CD4-positive, alpha-beta T cell treated with Interleukin-4 for 4 hours (primary cell): ENCODE measurements at regions not wholly inside any gene's neighbourhood (a gene's known extent, or its start where the extent isn't known, plus 50 kb on each side); places are given as distances from the start of the nearest gene placed in this dataset.
"Not testable (repeated sequence)": the region's sequence is repeated elsewhere in the genome, so short reads cannot be mapped to it uniquely, and the experiment has no call there.

Experiments used
- DNase-seq: peaks from one replicate; pipeline ENCODE4 v3.0.0-alpha.2; 2020

DNA sequence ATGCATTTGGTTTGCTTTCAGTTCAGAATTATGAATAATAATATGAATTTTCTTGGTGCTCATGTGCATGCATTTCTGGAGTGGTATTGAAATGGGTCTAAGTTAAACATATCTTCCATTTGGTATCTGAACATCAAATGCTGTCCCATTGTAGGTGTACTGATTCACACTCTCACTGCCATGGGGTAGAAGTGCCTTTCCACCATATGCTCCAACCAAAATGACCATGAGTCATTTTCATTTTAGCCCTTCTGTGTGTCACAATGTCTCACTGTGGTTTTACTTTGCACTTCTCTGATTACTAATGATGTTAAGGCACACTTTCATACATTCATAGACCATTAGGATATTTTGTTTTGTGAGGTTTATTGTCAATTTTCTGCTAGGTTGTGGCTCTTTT lies 211.9 kb downstream of the HAO1 start:
- DNase-seq = no peak

DNA sequence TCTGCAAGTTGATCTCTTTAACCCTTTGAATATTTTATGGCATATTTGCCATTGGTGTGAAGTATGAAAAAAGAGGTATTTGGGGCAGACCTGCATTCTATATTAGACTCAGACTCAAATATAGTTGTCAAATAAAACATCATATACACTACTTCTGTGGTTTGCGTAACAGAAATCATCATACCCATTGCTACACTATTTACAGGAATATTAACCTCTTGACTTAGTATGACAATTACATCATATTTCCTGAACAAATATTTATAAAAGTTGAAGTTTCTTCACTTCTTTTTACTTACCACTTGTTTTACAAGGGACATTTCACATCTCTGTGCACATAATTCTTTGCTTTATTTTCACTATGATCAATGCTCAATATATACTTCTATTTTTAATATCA lies 206.0 kb downstream of the HAO1 start:
- no peak for DNase-seq

DNA sequence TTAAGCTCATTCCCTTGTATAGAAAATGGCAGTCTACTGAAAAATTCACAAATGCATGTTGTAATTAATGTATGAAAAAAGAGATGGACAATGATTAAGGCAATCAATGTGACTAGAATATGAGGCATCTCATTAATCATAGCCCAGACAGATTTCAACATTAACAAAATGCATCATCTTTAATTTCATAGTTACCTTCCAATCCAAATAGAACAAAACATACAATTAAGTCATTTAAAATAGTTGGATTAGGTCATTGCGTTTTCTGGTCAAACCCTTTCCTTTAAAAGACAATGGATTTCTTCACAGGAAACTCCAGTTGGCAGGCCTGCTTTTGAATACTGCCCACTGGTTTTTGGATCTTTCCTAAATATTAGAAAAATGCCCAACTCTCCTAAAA lies 203.9 kb downstream of the HAO1 start:
- DNase-seq = no peak

DNA sequence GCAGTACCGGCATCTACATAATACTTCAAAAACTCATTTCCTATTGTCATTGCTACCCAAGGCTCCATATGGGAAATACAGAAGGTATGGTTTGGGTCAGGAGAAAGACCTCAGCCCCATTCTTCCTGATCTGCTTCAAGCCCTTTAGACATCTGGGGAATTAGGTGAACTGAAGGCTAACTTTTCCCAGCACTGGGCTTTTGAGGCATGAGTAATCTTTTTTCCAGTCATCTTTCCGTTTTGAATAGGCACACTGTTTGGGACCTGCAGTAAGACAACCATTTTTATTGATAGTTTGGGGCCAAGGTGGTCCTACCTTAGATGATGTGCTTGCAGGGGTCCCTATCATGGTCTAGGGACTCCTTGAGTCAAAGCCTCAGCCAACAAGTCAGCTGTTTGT lies 198.4 kb downstream of the HAO1 start:
- no peak for DNase-seq

DNA sequence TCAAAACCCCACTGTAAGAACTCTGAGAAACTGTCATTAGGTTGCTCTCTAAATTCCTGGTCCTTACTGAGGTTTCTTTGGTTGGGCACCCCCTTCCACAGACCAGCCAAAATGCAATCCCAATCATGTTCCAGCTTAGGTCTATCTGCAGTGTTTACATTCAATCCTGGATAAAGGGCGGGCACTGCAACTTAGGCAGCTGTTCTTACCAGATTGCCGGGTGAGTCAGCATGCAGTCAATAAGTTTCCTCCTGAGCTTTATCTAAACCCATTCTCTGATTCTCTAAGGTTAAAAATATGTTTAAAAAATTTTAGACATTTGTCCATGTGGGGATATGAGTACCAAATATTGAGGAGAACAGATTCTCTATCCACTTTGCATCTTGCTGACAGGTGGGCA lies 197.8 kb downstream of the HAO1 start:
- DNase-seq = no peak

GRCh38 chr20:7744411-7744810 lies 195.8 kb downstream of the HAO1 start:
- no peak for DNase-seq

- DNase-seq = no peak
Measured at GRCh38 chr20:7748624-7749023, 191.6 kb downstream of the HAO1 start.

GRCh38 chr20:7754102-7754501 lies 186.2 kb downstream of the HAO1 start:
- no peak for DNase-seq

DNA sequence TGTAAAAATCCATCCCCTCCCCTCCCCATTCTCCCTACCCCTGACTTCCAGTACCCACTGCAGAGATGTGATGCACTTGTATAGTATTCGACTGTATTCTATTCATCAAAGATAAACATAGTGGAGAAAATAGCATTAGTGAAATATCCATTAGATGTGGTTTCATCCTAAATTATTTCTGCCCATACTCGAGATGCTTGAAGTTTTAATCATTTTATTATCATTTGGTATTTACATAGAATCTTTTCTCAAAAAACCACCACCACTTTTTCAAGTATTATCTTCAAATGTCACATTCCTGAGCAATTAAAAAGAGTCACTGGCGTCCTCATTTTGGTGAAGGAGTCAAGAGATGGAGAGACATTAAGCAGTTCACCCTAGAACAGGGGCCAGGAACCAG lies 181.9 kb downstream of the HAO1 start:
- no peak for DNase-seq

GRCh38 chr20:7760247-7761031 lies 179.8 kb downstream of the HAO1 start:
- no peak for DNase-seq

GRCh38 chr20:7765221-7765620 lies 175.0 kb downstream of the HAO1 start:
- no peak for DNase-seq

DNA sequence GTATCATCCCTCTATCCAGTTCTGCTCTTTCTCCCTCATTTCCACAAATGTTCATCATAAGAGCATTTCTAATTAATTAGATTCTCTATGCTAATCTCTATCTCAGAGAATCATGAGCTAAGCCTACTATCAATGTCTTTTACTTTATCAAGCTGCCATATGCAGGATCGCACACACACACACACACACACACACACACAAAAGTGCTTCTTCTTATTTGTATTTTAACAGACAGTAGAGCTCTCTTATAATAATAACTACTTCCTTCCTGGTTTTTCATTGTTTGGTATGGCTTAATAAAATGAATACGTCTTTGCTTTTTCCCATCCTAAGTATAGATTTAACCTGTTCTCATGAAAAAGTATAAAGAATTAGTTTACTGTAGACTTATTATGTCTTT lies 170.2 kb downstream of the HAO1 start:
- no peak for DNase-seq

DNA sequence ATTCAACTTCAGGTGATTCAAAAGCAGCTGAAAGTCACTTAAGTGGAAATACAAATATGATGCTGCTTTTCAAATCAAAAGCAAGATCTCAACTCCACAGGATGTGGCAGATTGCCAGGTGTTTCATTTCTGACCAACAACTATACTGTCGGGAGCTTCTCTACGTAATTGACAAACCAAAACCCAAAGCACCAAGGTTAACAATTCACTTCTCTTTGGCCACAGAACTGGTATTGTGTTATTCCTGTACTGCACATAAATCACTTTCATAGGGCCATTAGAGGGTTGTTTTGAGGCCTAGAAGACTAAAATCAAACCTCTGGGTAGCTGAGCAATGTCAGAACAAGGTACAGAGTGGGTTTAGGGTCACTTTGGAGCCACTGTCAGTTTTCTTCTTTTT lies 169.7 kb downstream of the HAO1 start:
- no peak for DNase-seq

- DNase-seq = no peak
Measured at GRCh38 chr20:7772371-7772770, 167.9 kb downstream of the HAO1 start.

DNA sequence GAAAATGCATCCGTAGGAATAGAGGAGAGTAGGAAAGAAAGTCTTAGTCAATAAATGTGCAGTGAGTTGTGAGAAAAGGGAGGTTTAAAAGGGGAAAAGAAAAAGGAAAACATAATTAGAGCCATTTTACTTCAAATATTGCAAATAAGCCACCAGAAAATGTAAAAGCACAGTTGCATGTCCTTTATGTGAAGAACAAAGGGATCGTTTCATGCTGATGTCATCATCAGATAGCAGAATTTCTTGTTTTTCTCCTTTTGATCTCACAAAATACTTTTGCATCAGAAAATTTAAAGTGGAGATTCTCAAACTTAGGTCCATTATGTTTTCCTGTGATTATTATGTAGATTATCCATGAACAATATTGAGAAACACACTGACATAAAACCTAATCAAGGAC lies 166.7 kb downstream of the HAO1 start:
- no peak for DNase-seq

DNA sequence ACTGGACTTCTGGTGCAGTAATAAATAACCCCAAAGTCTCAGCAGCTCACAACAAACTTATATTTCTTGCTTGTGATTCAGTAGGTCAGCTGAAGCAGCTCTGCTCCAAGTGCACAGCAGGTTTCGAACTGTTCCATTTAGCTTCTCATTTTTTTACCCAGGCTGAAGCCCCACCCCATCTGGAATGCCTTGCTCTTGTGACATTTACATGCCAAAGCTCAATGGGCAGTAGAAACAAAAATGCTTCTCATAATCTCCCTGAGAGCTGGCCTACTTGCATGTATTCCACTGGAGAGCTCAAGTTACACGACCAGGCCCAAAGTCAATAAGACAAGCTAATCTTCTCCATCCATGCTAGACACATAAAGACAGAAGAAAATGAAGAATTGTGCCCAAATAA lies 165.2 kb downstream of the HAO1 start:
- no peak for DNase-seq

GRCh38 chr20:7776148-7776547 lies 164.1 kb downstream of the HAO1 start:
- no peak for DNase-seq

- DNase-seq = no peak
Measured at GRCh38 chr20:7790189-7790588, 150.1 kb downstream of the HAO1 start.

DNA sequence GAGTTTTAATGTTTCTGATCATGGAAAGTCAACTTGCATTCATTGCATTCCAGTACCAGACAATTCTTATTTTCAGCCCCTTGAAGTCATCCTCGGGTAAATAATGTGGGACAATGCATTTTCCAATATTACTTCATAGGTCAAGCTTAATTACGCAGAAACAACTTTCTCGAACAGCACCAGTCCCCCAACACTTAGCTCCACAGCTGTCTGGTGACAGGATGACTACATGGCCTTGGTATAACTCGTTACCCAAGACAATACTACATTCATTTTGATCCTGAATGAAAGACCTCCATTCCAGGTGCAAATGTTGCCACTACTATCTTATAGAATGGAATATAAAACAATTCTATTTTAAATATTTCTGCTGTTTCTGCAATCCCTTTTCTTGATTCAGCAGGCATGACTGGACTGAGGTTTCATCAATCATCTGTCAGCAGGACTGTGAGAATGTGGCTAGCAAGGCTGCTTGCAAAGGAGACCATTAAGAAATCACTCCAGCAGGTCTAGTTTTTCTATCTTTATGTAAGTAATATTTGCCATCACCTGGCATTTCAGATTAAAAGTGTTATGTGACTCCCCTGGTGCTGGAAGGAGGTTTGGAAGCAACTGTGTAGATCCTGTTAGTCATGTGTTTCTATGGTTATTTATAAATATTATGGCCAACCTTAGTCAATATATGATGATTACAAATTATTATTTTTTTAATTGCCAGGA lies 147.9 kb downstream of the HAO1 start:
- no peak for DNase-seq

DNA sequence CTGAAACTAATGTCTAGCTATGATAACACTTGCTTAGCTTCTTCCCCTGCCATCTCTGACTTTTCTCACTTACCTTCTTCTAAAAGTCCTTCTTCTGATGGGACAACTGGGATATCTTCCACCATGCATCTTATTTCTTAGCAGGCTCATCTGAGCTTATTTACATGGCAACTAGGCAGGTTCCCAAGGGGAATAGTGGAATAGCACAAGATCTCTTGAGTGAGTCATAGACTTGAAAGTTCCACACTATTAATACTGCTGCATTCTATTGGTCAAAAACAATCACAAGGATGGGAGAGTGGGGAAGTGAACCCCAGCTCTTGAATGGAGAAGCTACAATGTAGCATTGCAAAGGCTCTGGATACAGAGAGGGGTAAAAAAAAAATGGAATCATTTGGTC lies 142.1 kb downstream of the HAO1 start:
- DNase-seq = no peak

- no peak for DNase-seq
Measured at GRCh38 chr20:7799862-7800261, 140.4 kb downstream of the HAO1 start.

GRCh38 chr20:7803411-7804151 lies 136.7 kb downstream of the HAO1 start:
- DNase-seq = not testable (repeated sequence)

DNA sequence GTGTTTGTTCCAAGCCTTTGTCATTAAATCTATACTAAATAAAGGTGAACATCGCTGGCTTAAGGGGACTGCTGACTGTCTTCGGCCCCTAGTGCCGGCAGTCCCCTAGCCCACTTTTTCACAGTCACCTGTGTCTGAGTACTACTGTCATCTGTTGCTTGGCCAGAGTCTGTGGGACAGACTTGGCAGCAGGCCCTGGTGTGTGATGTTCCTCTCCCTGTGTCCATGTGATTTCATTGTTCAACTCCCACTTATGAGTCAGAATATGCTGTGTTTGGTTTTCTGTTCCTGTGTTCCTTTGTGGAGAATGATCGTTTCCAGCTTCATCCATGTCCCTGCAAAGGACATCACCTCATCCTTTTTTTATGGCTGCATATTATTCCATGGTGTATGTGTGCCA lies 133.4 kb downstream of the HAO1 start:
- no peak for DNase-seq

GRCh38 chr20:7817286-7817685 lies 123.0 kb downstream of the HAO1 start:
- DNase-seq = no peak
